Astrocyte (in vitro differentiated cells and primary cell): ENCODE measurements at regions not wholly inside any gene's neighbourhood (a gene's known extent, or its start where the extent isn't known, plus 50 kb on each side); places are given as distances from the start of the nearest gene placed in this dataset.

Experiments used
- DNase-seq: peaks from one replicate; pipeline ENCODE4 v3.0.0-alpha.2; 2010; ENCODE audit warnings: low read depth
- FAIRE-seq: peaks from 2 replicates; lab custom pipeline; 2011; peaks lifted over from hg19 to GRCh38; lab: Jason Lieb, UNC
- H2AFZ ChIP-seq: 2 replicates; pipeline ENCODE4 v1.6.0; 2012; ENCODE audit warnings: low read depth, low read length, inconsistent platforms
- H3K27ac ChIP-seq: 2 replicates; pipeline ENCODE4 v1.5.1; 2011; ENCODE audit warnings: low read depth, low read length, inconsistent platforms
- H3K27me3 ChIP-seq: 2 replicates; pipeline ENCODE4 v1.6.0; 2011; ENCODE audit warnings: low read length, inconsistent platforms; ENCODE audit not compliant: insufficient read depth
- H3K36me3 ChIP-seq: 2 replicates; pipeline ENCODE4 v1.5.1; 2011; ENCODE audit warnings: low read length, inconsistent platforms; ENCODE audit not compliant: insufficient read depth
- H3K4me1 ChIP-seq: 2 replicates; pipeline ENCODE4 v1.5.1; 2011; ENCODE audit warnings: low read length, inconsistent platforms; ENCODE audit not compliant: insufficient read depth
- H3K4me2 ChIP-seq: 2 replicates; pipeline ENCODE4 v1.6.0; 2012; ENCODE audit warnings: low read length, inconsistent platforms
- H3K4me3 ChIP-seq: 2 replicates; pipeline ENCODE4 v1.5.1; 2011; ENCODE audit warnings: low read depth, mild to moderate bottlenecking, low read length, inconsistent platforms; ENCODE audit not compliant: insufficient read depth
- H3K79me2 ChIP-seq: 2 replicates; pipeline ENCODE4 v1.6.0; 2012; ENCODE audit warnings: mild to moderate bottlenecking, low read length, inconsistent platforms; ENCODE audit not compliant: insufficient read depth
- H3K9ac ChIP-seq: 2 replicates; pipeline ENCODE4 v1.6.0; 2012; ENCODE audit warnings: mild to moderate bottlenecking, low read length, inconsistent platforms
- H3K9me3 ChIP-seq: 2 replicates; pipeline ENCODE4 v1.5.1; 2012; ENCODE audit warnings: low read depth, mild to moderate bottlenecking, low read length, inconsistent platforms; ENCODE audit not compliant: insufficient read depth
- H4K20me1 ChIP-seq: 2 replicates; pipeline ENCODE4 v1.6.0; 2012; ENCODE audit warnings: low read length, inconsistent platforms; ENCODE audit not compliant: insufficient read depth
- H3K27ac Mint-ChIP-seq: one replicate; pipeline ENCODE4 v1.8.0; 2021; ENCODE audit warnings: mild to moderate bottlenecking, mixed read lengths; ENCODE audit not compliant: unreplicated experiment
- H3K27me3 Mint-ChIP-seq: one replicate; pipeline ENCODE4 v1.8.0; 2021; ENCODE audit warnings: low read depth, mixed read lengths; ENCODE audit not compliant: unreplicated experiment
- H3K36me3 Mint-ChIP-seq: one replicate; pipeline ENCODE4 v1.8.0; 2021; ENCODE audit warnings: low read depth, mixed read lengths; ENCODE audit not compliant: unreplicated experiment
- H3K4me1 Mint-ChIP-seq: one replicate; pipeline ENCODE4 v1.8.0; 2021; ENCODE audit warnings: low read depth, mixed read lengths; ENCODE audit not compliant: unreplicated experiment
- H3K4me3 Mint-ChIP-seq: one replicate; pipeline ENCODE4 v1.8.0; 2021; ENCODE audit warnings: mild to moderate bottlenecking, moderate library complexity, mixed read lengths; ENCODE audit not compliant: unreplicated experiment
- H3K9me3 Mint-ChIP-seq: one replicate; pipeline ENCODE4 v1.8.0; 2021; ENCODE audit warnings: mild to moderate bottlenecking, mixed read lengths; ENCODE audit not compliant: unreplicated experiment
- EZH2 ChIP-seq: IDR thresholded peaks from 2 replicates; pipeline ENCODE4 v1.6.1; 2012; ENCODE audit warnings: mild to moderate bottlenecking, low read length, inconsistent platforms; ENCODE audit not compliant: insufficient read depth
- TF ChIP-seq, protein P1 (sequence below): IDR thresholded peaks from 2 replicates; pipeline ENCODE4 v1.5.1; 2011; ENCODE audit warnings: low read depth, mild to moderate bottlenecking, inconsistent platforms, low read length, moderate library complexity; ENCODE audit not compliant: insufficient read depth

DNA sequence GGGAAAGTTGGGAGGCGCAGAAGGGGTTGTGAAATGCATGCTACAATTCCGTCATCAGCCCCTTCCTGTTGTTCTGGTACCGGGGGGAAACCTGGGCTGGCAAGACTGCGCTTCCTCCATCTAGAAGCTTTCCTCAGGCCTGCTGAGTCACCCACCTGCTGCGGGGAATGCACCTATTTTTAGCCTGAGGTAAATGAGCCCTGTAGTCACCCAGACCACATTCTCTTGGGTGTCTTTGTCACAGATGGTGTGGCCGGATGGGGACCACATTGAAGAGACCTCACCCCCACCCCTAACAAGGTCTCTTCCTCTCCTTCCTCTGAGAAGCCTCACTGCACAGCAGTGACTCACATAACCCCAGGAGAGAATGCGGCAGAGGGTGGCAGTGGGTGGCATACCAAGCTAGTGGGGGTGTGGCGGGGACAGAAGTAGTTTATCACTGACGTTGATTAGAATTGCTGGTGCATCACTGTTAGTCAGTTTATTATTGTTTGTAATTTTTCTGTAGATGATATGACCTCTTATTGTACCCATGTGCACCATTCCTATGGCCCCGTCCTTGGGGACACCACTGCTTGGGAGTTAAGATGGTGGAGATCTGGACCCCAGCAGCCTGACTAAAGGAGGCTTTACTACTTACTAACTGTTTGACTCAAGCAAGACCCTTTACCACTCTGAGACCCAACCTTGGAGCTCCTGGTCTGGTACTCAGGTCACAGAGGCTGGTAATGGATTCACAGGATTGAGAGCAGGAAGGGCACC is 83.0 kb upstream of the DUSP5 start:
- H3K4me2 ChIP-seq = peak overlapping the region; percentile 61
- FAIRE-seq = no peak
- peaks cover 37% of the 10 kb centered on the region for H3K4me1 Mint-ChIP-seq
- peak; percentile 54 for DNase-seq
- H3K9me3 Mint-ChIP-seq = no peaks in the 10 kb centered on the region
- no peak overlapping the region for H3K4me3 ChIP-seq
- H4K20me1 ChIP-seq = no peaks in the 10 kb centered on the region
- TF ChIP-seq, protein P1, sequence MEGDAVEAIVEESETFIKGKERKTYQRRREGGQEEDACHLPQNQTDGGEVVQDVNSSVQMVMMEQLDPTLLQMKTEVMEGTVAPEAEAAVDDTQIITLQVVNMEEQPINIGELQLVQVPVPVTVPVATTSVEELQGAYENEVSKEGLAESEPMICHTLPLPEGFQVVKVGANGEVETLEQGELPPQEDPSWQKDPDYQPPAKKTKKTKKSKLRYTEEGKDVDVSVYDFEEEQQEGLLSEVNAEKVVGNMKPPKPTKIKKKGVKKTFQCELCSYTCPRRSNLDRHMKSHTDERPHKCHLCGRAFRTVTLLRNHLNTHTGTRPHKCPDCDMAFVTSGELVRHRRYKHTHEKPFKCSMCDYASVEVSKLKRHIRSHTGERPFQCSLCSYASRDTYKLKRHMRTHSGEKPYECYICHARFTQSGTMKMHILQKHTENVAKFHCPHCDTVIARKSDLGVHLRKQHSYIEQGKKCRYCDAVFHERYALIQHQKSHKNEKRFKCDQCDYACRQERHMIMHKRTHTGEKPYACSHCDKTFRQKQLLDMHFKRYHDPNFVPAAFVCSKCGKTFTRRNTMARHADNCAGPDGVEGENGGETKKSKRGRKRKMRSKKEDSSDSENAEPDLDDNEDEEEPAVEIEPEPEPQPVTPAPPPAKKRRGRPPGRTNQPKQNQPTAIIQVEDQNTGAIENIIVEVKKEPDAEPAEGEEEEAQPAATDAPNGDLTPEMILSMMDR = no peak
- no peak for TF ChIP-seq EZH2
- no peaks in the 10 kb centered on the region for H3K27me3 Mint-ChIP-seq
- no peak overlapping the region for H3K4me3 Mint-ChIP-seq
- H2AFZ ChIP-seq = no peak overlapping the region
- H3K79me2 ChIP-seq = no peaks in the 10 kb centered on the region
- H3K36me3 ChIP-seq = no peaks in the 10 kb centered on the region
- H3K9me3 ChIP-seq = peaks cover 7% of the 10 kb centered on the region
- H3K36me3 Mint-ChIP-seq = no peaks in the 10 kb centered on the region
- H3K27me3 ChIP-seq = no peaks in the 10 kb centered on the region
- H3K9ac ChIP-seq = peak overlapping the region; percentile 3
- H3K4me1 ChIP-seq = peaks cover 38% of the 10 kb centered on the region
- peak overlapping the region; percentile 58 for H3K27ac Mint-ChIP-seq
- peak overlapping the region; percentile 11 for H3K27ac ChIP-seq

DNA sequence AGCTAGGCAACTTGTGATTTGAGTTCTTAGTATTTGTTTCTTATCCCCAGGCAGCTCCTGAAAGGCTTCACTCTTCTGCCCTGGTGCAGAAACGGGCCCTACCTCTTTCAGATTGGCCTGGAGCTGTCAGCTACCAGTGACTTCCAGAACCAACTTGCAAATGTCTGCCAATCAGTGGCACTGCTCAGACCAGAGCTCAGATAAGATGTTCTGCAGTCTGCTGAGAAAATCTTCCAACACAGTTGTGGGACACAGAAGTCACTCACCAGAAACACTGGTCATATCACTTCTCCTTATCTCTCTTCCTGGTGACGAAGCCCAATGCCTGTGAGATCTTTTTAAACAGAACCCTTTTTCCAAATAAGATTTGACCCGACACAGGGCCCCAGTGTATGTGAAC is 81.9 kb upstream of the DUSP5 start:
- Histone ChIP-seq H3K4me1 (peaks cover 33% of the 10 kb centered on the region), H3K4me2 (no peak overlapping the region), H3K27ac (no peak overlapping the region), H2AFZ (no peak overlapping the region), H3K4me3 (no peak overlapping the region), H3K36me3 (no peaks in the 10 kb centered on the region), H3K27me3 (no peaks in the 10 kb centered on the region), H3K9ac (no peak overlapping the region), H3K79me2 (no peaks in the 10 kb centered on the region), H3K9me3 (peaks cover 7% of the 10 kb centered on the region), H4K20me1 (no peaks in the 10 kb centered on the region)
- H3K36me3 Mint-ChIP-seq = no peaks in the 10 kb centered on the region
- H3K27me3 Mint-ChIP-seq = no peaks in the 10 kb centered on the region
- H3K4me3 Mint-ChIP-seq = no peak overlapping the region
- no peak for FAIRE-seq
- DNase-seq = no peak
- peaks cover 27% of the 10 kb centered on the region for H3K4me1 Mint-ChIP-seq
- H3K27ac Mint-ChIP-seq = no peak overlapping the region
- TF ChIP-seq, protein P1 = no peak
- TF ChIP-seq EZH2 = no peak
- no peaks in the 10 kb centered on the region for H3K9me3 Mint-ChIP-seq
